ENCODE measurements at regions not wholly inside any gene's neighbourhood (a gene's known extent, or its start where the extent isn't known, plus 50 kb on each side); places are given as distances from the start of the nearest gene placed in this dataset.

GRCh38 chr3:113097960-113098447 is 107.2 kb downstream of the GTPBP8 start:
- no peak for ATAC-seq (ENCODE audit: low read depth in 2 of 2)
- H3K4me3 ChIP-seq (ENCODE audit: low read depth, low read length), result no peak overlapping the region
- H3K36me3 ChIP-seq (ENCODE audit: control insufficient read depth, insufficient read depth, low read length), result no peaks in the 10 kb centered on the region
- no peak overlapping the region for H3K27ac Mint-ChIP-seq
- no peaks in the 10 kb centered on the region for H3K9me3 ChIP-seq (ENCODE audit: control insufficient read depth in 2 of 2, low read length in 2 of 2)
- no peak overlapping the region for H3K27ac ChIP-seq (ENCODE audit: insufficient read depth, low read length, poor library complexity, severe bottlenecking)
- H3K4me3 Mint-ChIP-seq, result no peak overlapping the region
- H3K36me3 Mint-ChIP-seq, result no peaks in the 10 kb centered on the region
- no peaks in the 10 kb centered on the region for H3K27me3 ChIP-seq (ENCODE audit: control insufficient read depth, insufficient read depth, low read length)
- DNase-seq, result no peak
- H3K4me1 ChIP-seq (ENCODE audit: control insufficient read depth, insufficient read depth, low read length, poor library complexity, severe bottlenecking), result no peaks in the 10 kb centered on the region
- H3K9me3 Mint-ChIP-seq, result peaks cover 0 to 5% (median 0%) of the 10 kb centered on the region in 7 donors
- H3K4me1 Mint-ChIP-seq, result no peaks in the 10 kb centered on the region
- H3K27me3 Mint-ChIP-seq, result peaks cover 4% of the 10 kb centered on the region

DNA sequence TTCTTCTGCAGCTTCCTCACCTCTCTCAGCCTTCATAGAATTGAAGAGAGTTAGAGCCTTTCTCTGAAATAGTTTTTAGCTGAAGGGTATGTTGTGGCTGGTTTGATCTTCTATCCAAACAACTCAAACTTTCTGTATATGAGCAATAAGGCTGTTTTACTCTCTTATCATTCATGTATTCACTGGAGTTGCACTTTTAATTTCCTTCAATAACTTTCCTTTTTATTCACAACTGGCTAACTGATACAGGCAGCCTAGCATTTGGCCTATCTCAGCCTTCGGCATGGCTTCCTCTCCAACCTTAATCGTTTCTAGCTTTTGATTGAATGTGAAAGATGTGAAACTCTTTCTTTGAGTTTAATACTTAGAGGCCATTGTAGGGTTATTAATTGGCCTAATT is 109.3 kb downstream of the GTPBP8 start:
- Histone ChIP-seq H3K27ac (ENCODE audit: insufficient read depth, low read length, poor library complexity, severe bottlenecking) (no peak overlapping the region), H3K36me3 (ENCODE audit: control insufficient read depth, insufficient read depth, low read length) (no peaks in the 10 kb centered on the region), H3K4me1 (ENCODE audit: control insufficient read depth, insufficient read depth, low read length, poor library complexity, severe bottlenecking) (no peaks in the 10 kb centered on the region), H3K27me3 (ENCODE audit: control insufficient read depth, insufficient read depth, low read length) (no peaks in the 10 kb centered on the region), H3K4me3 (ENCODE audit: low read depth, low read length) (no peak overlapping the region), H3K9me3 (ENCODE audit: control insufficient read depth in 2 of 2, low read length in 2 of 2) (no peaks in the 10 kb centered on the region)
- Mint-ChIP-seq H3K27me3 (peaks cover 4% of the 10 kb centered on the region), H3K36me3 (peaks cover 3% of the 10 kb centered on the region), H3K27ac (no peak overlapping the region), H3K9me3 (peaks cover 0 to 5% (median 0%) of the 10 kb centered on the region in 7 donors), H3K4me1 (no peaks in the 10 kb centered on the region), H3K4me3 (no peak overlapping the region)
- no peak for DNase-seq
- ATAC-seq (ENCODE audit: low read depth in 2 of 2), result no peak

- H3K27me3 ChIP-seq (ENCODE audit: control insufficient read depth, insufficient read depth, low read length), result no peaks in the 10 kb centered on the region
- peaks cover 3% of the 10 kb centered on the region for H3K36me3 Mint-ChIP-seq
- H3K27ac ChIP-seq (ENCODE audit: insufficient read depth, low read length, poor library complexity, severe bottlenecking), result no peak overlapping the region
- no peaks in the 10 kb centered on the region for H3K36me3 ChIP-seq (ENCODE audit: control insufficient read depth, insufficient read depth, low read length)
- no peaks in the 10 kb centered on the region for H3K9me3 ChIP-seq (ENCODE audit: control insufficient read depth in 2 of 2, low read length in 2 of 2)
- no peaks in the 10 kb centered on the region for H3K4me1 Mint-ChIP-seq
- no peak overlapping the region for H3K27ac Mint-ChIP-seq
- H3K27me3 Mint-ChIP-seq, result peaks cover 4% of the 10 kb centered on the region
- H3K4me3 ChIP-seq (ENCODE audit: low read depth, low read length), result no peak overlapping the region
- ATAC-seq (ENCODE audit: low read depth in 2 of 2) (no peak), DNase-seq (no peak)
- no peak overlapping the region for H3K4me3 Mint-ChIP-seq
- H3K4me1 ChIP-seq (ENCODE audit: control insufficient read depth, insufficient read depth, low read length, poor library complexity, severe bottlenecking), result no peaks in the 10 kb centered on the region
- peaks cover 0 to 5% (median 0%) of the 10 kb centered on the region in 7 donors for H3K9me3 Mint-ChIP-seq
Measured at GRCh38 chr3:113103588-113103987, 107.8 kb upstream of the BOC start.

GRCh38 chr3:113104357-113105092 is 106.8 kb upstream of the BOC start:
- Histone ChIP-seq H3K36me3 (ENCODE audit: control insufficient read depth, insufficient read depth, low read length) (no peaks in the 10 kb centered on the region), H3K4me1 (ENCODE audit: control insufficient read depth, insufficient read depth, low read length, poor library complexity, severe bottlenecking) (no peaks in the 10 kb centered on the region), H3K4me3 (ENCODE audit: low read depth, low read length) (no peak overlapping the region), H3K27ac (ENCODE audit: insufficient read depth, low read length, poor library complexity, severe bottlenecking) (no peak overlapping the region), H3K9me3 (ENCODE audit: control insufficient read depth in 2 of 2, low read length in 2 of 2) (no peaks in the 10 kb centered on the region), H3K27me3 (ENCODE audit: control insufficient read depth, insufficient read depth, low read length) (no peaks in the 10 kb centered on the region)
- no peak overlapping the region for H3K4me3 Mint-ChIP-seq
- H3K27me3 Mint-ChIP-seq, result peaks cover 4% of the 10 kb centered on the region
- DNase-seq (no peak), ATAC-seq (ENCODE audit: low read depth in 2 of 2) (no peak)
- no peaks in the 10 kb centered on the region for H3K4me1 Mint-ChIP-seq
- no peak overlapping the region for H3K27ac Mint-ChIP-seq
- peaks cover 0 to 5% (median 0%) of the 10 kb centered on the region in 7 donors for H3K9me3 Mint-ChIP-seq
- H3K36me3 Mint-ChIP-seq, result peaks cover 3% of the 10 kb centered on the region

DNA sequence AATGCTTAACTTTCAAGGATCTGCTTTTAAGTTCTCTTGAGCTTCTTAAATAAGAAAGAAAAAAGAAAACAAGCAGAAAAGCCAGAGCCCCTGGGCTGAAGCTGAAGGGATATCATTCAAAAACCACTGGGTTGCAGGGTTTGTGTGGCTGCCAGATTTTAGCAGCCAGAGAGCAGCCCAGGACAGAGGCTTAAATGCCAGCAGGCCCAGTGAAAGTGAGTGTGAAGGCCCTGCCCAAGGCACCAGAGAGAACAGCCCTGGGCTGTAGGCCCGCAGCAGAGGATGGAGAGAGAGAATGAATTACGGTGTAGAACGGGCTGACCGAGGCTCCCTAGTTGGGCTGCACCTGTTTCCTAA is 106.3 kb upstream of the BOC start:
- H3K27me3 Mint-ChIP-seq, result peaks cover 4% of the 10 kb centered on the region
- no peak for ATAC-seq (ENCODE audit: low read depth in 2 of 2)
- H3K36me3 Mint-ChIP-seq, result peaks cover 3% of the 10 kb centered on the region
- H3K4me3 Mint-ChIP-seq, result no peak overlapping the region
- no peaks in the 10 kb centered on the region for H3K36me3 ChIP-seq (ENCODE audit: control insufficient read depth, insufficient read depth, low read length)
- H3K9me3 Mint-ChIP-seq, result peaks cover 0 to 5% (median 0%) of the 10 kb centered on the region in 7 donors
- no peak overlapping the region for H3K27ac Mint-ChIP-seq
- DNase-seq, result no peak
- no peak overlapping the region for H3K4me3 ChIP-seq (ENCODE audit: low read depth, low read length)
- H3K4me1 ChIP-seq (ENCODE audit: control insufficient read depth, insufficient read depth, low read length, poor library complexity, severe bottlenecking), result no peaks in the 10 kb centered on the region
- H3K9me3 ChIP-seq (ENCODE audit: control insufficient read depth in 2 of 2, low read length in 2 of 2), result no peaks in the 10 kb centered on the region
- H3K27me3 ChIP-seq (ENCODE audit: control insufficient read depth, insufficient read depth, low read length), result no peaks in the 10 kb centered on the region
- no peaks in the 10 kb centered on the region for H3K4me1 Mint-ChIP-seq
- no peak overlapping the region for H3K27ac ChIP-seq (ENCODE audit: insufficient read depth, low read length, poor library complexity, severe bottlenecking)

DNA sequence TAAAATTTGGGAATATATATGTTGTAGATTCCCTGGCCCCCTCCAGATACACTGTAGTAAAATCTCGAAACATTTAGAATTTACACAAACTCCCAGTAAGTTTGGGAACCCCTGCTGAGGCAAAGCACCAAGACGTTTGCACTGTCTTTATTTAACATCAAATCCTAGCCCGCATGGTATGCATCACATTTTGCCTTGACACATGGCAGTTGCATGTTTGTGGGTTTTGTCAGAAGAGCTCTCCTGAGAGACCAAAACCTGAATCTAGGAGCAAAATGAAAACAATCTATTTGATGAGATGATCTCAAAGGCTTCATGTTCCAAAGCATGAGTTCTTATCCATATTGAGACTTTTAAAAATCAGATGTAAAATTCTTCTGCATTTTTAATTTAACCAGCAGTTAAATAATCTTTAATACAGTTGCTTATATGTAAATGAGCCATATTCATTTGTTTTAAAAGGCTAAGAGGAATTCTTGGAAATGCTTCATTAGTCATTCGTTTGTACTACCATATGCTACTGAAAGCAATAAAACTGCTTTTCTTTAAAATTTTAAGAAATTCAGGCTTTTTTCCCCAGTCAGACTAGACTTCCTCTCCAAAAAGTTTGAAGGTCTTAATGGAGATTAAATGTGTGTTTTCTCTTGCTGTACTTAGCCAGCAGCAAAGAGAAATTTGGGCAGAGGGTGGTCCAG is 105.2 kb upstream of the BOC start:
- no peak overlapping the region for H3K27ac ChIP-seq (ENCODE audit: insufficient read depth, low read length, poor library complexity, severe bottlenecking)
- H3K9me3 ChIP-seq (ENCODE audit: control insufficient read depth in 2 of 2, low read length in 2 of 2), result no peaks in the 10 kb centered on the region
- H3K9me3 Mint-ChIP-seq, result peaks cover 0 to 5% (median 0%) of the 10 kb centered on the region in 7 donors
- DNase-seq (no peak), ATAC-seq (ENCODE audit: low read depth in 2 of 2) (no peak)
- no peaks in the 10 kb centered on the region for H3K36me3 ChIP-seq (ENCODE audit: control insufficient read depth, insufficient read depth, low read length)
- peak overlapping the region in 1 of 3 donors; percentile 8 for H3K27ac Mint-ChIP-seq
- H3K4me3 ChIP-seq (ENCODE audit: low read depth, low read length), result no peak overlapping the region
- no peaks in the 10 kb centered on the region for H3K27me3 ChIP-seq (ENCODE audit: control insufficient read depth, insufficient read depth, low read length)
- H3K4me1 Mint-ChIP-seq, result no peaks in the 10 kb centered on the region
- H3K27me3 Mint-ChIP-seq, result peaks cover 4% of the 10 kb centered on the region
- H3K4me3 Mint-ChIP-seq, result no peak overlapping the region
- no peaks in the 10 kb centered on the region for H3K4me1 ChIP-seq (ENCODE audit: control insufficient read depth, insufficient read depth, low read length, poor library complexity, severe bottlenecking)
- peaks cover 6% of the 10 kb centered on the region for H3K36me3 Mint-ChIP-seq

DNA sequence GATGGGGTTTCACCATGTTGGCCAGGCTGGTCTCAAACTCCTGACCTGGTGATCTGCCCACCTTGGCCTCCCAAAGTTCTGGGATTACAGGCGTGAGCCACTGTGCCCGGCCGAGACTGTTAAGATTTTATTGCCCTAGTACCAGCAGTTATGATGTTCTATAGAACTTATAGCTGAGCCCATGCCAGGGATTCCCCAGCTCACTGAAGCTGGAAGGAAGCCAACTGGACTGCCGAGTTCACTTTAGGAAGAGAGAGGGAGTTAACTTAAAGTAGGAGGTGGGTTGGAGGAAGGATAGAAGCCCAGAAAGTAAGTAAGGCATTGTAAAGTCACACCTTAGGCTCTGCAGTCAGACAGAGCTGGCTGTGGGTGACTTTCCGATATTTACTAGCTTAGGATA is 101.1 kb upstream of the BOC start:
- Mint-ChIP-seq H3K4me1 (peaks cover 0 to 5% (median 2%) of the 10 kb centered on the region in 4 donors), H3K36me3 (peaks cover 3% of the 10 kb centered on the region), H3K9me3 (peaks cover 0 to 1% (median 0%) of the 10 kb centered on the region in 7 donors), H3K27ac (no peak overlapping the region), H3K27me3 (no peaks in the 10 kb centered on the region), H3K4me3 (no peak overlapping the region)
- no peaks in the 10 kb centered on the region for H3K9me3 ChIP-seq (ENCODE audit: control insufficient read depth in 2 of 2, low read length in 2 of 2)
- H3K27me3 ChIP-seq (ENCODE audit: control insufficient read depth, insufficient read depth, low read length), result no peaks in the 10 kb centered on the region
- H3K4me3 ChIP-seq (ENCODE audit: low read depth, low read length), result no peak overlapping the region
- no peak overlapping the region for H3K27ac ChIP-seq (ENCODE audit: insufficient read depth, low read length, poor library complexity, severe bottlenecking)
- H3K4me1 ChIP-seq (ENCODE audit: control insufficient read depth, insufficient read depth, low read length, poor library complexity, severe bottlenecking), result no peaks in the 10 kb centered on the region
- no peak for ATAC-seq (ENCODE audit: low read depth in 2 of 2)
- no peak for DNase-seq
- H3K36me3 ChIP-seq (ENCODE audit: control insufficient read depth, insufficient read depth, low read length), result no peaks in the 10 kb centered on the region

Data from CD4-positive, CD25-positive, alpha-beta regulatory T cell (primary cell).